GM19372 (cell line): ENCODE measurements at regions not wholly inside any gene's neighbourhood (a gene's known extent, or its start where the extent isn't known, plus 50 kb on each side); places are given as distances from the start of the nearest gene placed in this dataset.

ENCODE experiments used
- ATAC-seq: cut with Tn5 transposase; IDR thresholded peaks from one replicate; pipeline ENCODE4 v1.9.1; 2021; ENCODE audit warnings: mild to moderate bottlenecking, low read depth, moderate library complexity; ENCODE audit not compliant: unreplicated experiment

DNA sequence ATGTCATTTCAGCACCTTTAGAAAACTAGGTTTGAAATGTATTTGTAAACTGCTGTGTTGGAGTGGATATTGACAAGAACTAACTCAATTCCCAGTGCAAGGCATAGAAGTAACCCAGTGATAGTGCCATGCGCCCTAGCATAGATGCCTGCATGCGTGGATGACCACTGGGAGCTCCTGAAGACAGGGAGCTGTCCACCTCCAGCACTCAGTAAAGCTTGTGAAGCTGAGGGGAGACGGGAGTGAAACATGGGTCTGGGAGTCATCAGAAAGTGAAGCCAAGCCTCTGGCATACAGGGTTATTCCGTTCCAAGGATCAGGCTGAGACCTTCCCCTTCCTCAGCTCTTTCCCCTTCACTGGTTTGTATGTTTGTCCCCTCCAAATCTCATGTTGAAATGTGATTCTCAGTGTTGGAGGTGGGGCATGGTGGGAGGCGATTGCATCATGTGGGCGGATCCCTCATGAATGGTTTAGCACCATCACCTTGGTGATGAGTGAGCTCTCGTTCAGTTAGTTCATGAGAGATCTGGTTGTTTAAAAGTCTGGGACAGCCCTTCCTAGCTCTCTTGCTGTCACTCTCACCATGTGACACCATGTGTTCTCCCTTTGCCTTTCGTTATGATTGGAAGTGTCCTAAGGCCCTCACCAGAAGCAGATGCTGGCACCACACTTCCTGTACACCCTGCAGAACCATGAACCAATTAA is 146.5 kb upstream of the FERMT1 start:
- no peak for ATAC-seq

GRCh38 chr20:6265204-6265904 is 142.5 kb upstream of the FERMT1 start:
- ATAC-seq: no peak

DNA sequence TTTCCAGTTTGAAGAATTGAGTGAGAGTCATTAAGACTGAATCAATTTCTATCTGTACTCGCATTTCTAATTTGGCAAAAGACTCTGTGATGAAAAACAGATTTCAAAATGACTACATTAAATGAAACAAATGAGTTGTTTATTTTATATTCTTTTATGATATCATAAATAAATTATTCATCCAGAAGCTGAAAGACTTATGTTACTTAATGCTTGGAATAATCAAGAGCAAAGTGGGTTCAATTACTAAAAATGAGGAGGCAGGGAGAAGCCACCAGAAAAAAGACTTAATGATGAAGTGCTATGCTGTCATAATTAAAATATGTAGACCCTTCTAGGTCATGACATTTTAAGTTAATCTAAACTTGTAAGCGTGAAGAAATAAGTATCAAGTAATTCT is 130.6 kb upstream of the FERMT1 start:
- ATAC-seq: no peak

- no peak for ATAC-seq
Measured at GRCh38 chr20:6245436-6245835, 122.6 kb upstream of the FERMT1 start.

DNA sequence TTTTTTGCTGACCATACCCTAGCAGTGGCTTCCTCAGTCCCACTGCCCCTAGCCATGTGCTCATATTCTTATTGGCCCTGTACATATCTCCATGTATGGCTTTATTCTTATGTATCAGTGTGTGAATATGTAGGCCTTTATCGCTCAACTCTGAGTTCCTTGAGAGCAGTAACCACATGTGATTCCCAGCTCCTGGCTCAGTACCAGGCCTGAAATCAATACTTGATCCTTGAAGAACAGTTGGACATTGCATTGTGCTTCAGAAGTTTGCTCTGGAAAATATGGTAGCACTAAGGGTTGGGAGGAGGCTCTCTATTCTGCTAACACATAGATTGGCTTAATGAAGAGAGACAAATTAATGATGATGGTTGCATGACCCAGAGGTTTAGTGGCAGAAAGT is 118.8 kb upstream of the FERMT1 start:
- ATAC-seq: no peak

- no peak for ATAC-seq
Measured at GRCh38 chr20:6240059-6240458, 117.2 kb upstream of the FERMT1 start.

DNA sequence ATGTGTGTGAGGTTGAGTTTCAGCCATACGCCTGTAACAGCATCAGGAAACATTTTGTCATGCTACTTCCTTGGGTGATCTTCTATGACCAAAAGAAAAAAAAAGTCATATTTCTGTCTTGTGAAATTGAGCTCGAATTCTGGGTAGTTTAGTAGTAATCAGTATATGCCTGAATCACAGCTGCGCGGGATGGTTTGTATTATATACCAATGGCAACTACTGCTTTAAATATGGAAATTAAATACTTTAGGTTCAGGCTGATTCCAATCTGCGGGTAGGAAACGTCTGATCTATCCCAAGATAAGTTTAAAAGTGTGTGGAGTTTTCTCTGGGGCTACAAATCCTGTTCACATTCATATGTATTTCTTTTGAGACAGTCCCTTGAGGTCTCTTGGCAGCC is 115.6 kb upstream of the FERMT1 start:
- no peak for ATAC-seq

- no peak for ATAC-seq
Measured at GRCh38 chr20:6235510-6235909, 112.7 kb upstream of the FERMT1 start.

- no peak for ATAC-seq
Measured at GRCh38 chr20:6232436-6232835, 109.6 kb upstream of the FERMT1 start.

- no peak for ATAC-seq
Measured at GRCh38 chr20:6231556-6231955, 108.7 kb upstream of the FERMT1 start.

- no peak for ATAC-seq
Measured at GRCh38 chr20:6228302-6228843, 105.5 kb upstream of the FERMT1 start.

GRCh38 chr20:6213311-6213710 is 90.5 kb upstream of the FERMT1 start:
- no peak for ATAC-seq

DNA sequence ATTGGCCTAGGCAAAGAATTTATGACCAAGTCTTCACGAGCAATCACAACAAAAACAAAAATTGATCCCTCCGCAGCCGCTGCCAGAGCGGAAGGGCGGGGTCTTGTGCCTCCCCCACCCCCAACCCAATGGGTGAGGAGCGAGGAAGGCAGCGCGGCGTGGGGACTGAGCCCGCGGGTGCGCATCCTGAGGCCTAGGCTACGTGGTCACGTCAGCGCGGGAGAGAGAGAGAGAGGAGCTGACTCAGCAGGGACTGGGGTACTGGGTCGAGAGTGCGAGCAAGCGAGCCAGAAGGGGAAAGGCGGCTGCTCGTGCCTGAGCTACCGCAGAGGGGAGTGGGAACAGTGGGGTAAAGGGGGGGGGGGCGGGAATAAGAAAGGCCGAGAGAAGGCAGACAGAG is 90.1 kb upstream of the FERMT1 start:
- no peak for ATAC-seq

DNA sequence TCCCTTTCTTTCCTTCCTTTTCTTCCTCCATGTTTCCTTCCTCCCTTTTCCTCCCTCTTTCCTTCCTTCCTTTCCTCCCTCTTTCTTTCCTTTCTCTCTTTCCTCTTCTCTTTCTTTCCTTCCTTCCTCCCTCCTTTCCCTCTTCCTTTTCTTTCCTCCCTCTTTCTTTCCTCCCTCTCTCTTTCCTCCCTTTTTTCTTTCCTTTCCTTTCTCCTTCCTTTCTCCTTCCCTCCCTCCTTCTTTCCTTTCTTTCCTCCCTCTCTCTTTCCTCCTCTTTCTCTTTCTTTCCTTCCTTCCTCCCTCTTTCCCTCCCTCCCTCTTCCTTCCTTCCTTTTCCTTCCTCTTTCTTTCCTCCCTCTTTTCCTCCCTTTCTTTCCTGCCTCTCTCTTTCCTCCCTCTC is 86.3 kb upstream of the FERMT1 start:
- no peak for ATAC-seq

DNA sequence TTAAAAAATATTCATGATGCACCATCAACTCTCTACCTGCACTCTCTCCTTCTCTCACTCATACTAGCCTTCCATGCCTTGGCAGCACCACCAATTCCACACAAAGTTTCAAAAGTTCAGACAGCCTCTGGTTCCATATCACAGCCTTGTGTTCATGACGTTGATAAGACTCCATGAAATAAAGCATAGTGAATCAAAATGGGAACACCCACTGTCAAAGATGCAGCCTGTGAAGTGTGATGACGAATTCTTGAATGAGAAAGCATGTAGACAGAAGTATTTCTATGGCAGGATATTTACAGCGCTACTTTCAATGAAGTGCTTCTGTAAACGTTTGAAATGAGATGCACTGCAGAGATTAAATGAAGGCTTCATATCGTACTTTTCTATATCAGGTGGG is 77.3 kb upstream of the FERMT1 start:
- no peak for ATAC-seq

DNA sequence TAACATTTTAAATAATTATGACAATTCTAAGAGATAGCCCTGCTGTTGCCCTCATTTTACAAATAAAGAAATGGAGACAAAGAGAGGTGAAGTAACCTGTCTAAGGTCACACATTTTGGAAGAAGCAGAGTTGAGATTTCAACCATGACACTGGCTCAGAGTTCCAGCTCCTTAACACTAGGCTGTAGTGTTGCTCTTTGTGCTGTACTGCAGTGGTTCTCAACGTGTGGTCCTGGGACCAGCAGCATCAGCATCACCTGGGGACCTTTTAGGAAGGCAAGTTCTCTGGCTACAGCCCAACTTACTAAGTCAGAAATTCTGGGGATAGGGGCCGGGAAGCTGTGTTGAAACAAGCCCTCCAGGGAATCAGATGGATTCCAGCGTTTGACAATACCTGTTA is 62.4 kb upstream of the FERMT1 start:
- no peak for ATAC-seq

DNA sequence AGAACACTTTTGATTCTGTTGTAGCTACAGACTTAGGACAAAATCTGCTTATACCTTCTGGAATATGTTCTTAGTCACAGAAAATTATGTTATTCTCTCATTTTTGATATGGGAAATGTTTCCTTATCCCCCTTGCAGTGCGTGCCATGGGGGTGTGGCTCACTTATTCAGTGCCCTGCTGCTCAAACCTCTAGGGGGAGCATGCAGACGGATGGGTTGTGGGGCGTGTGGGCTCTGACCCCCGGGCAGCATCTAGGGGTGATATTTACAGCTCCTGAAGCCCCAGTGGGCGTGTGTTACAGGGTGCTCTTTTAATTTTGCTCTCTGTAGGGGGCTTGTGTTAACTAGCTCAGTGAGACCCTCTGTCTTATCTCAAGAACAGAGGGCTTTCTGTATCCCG is 61.3 kb upstream of the FERMT1 start:
- ATAC-seq: no peak

GRCh38 chr20:6180531-6180930 is 57.7 kb upstream of the FERMT1 start:
- ATAC-seq: no peak

DNA sequence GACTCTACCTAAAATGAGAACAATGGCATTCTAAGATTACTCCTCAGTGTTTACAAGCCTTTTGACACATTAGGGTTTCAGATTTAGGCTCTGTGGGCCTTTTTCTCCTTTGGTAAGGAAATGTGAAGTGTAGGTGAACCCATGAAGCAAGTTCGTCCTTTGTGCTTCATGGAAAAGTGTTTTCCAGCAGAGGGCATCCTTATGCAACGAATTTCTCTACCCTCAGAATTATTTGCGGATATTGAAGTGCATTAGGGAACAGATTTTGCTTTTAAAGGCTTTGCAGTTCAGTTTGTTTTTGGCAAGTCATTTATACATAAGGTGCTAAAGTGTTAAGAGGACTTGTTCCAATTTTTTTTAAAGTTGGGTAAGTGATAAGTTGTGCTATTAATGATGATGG is 55.7 kb upstream of the FERMT1 start:
- no peak for ATAC-seq

- ATAC-seq: no peak
Measured at GRCh38 chr20:6173481-6173880, 50.7 kb upstream of the FERMT1 start.
